ENCODE measurements at regions not wholly inside any gene's neighbourhood (a gene's known extent, or its start where the extent isn't known, plus 50 kb on each side); places are given as distances from the start of the nearest gene placed in this dataset.

DNA sequence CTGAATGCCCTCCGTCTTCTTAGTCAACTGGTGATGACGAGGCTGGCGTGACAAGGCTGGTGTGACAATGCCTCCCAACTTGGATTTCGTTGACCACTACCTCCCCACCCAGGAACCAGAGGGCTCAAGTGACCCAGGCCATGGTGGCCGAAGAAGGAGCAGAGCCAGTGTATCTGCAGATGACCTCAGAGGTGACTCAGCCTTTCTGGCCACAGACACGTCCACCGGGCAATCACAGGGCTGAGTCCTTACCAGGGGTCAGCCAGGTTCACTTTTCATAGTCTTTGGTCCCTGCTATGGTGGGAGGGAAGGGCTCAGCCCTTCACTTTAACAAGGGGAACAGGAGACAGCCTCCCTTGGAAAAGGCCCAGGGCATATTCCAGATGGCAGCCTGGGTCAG lies 116.3 kb downstream of the MAF start:
- no peak for TF ChIP-seq JUNB (IDR thresholded peaks at IDR 0.05; ENCODE audit: unreplicated experiment)
- TF ChIP-seq EZH2 (IDR thresholded peaks at IDR 0.05; ENCODE audit: low read depth, unreplicated experiment): no peak
- TF ChIP-seq, protein P1, sequence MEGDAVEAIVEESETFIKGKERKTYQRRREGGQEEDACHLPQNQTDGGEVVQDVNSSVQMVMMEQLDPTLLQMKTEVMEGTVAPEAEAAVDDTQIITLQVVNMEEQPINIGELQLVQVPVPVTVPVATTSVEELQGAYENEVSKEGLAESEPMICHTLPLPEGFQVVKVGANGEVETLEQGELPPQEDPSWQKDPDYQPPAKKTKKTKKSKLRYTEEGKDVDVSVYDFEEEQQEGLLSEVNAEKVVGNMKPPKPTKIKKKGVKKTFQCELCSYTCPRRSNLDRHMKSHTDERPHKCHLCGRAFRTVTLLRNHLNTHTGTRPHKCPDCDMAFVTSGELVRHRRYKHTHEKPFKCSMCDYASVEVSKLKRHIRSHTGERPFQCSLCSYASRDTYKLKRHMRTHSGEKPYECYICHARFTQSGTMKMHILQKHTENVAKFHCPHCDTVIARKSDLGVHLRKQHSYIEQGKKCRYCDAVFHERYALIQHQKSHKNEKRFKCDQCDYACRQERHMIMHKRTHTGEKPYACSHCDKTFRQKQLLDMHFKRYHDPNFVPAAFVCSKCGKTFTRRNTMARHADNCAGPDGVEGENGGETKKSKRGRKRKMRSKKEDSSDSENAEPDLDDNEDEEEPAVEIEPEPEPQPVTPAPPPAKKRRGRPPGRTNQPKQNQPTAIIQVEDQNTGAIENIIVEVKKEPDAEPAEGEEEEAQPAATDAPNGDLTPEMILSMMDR (conservative IDR thresholded peaks at IDR 0.05; ENCODE audit: low read depth in 2 of 2): no peak
- TF ChIP-seq POLR2AphosphoS5 (IDR thresholded peaks at IDR 0.05; ENCODE audit: low read depth): no peak
- TF ChIP-seq ETS1 (IDR thresholded peaks at IDR 0.05): no peak
